Lung (tissue), 11 donors: ENCODE measurements at regions not wholly inside any gene's neighbourhood (a gene's known extent, or its start where the extent isn't known, plus 50 kb on each side); places are given as distances from the start of the nearest gene placed in this dataset.
A peak's percentile ranks its signal among the peaks of the same experiment; 100 is the strongest.

ENCODE experiments used
- ATAC-seq: fragments of 200-7000 bp; cut with Tn5 transposase; one replicate; pipeline ENCODE4 v1.9.1; 2020; ENCODE audit warnings: moderate number of reproducible peaks; ENCODE audit not compliant: insufficient read depth, low FRiP score
- DNase-seq, 3 donors: peaks; one replicate each; pipeline ENCODE4 v3.0.0-alpha.2; 2013 to 2017
- H3K27ac ChIP-seq, 2 donors: one replicate each; pipeline ENCODE4 v1.5.1; 2013; ENCODE audit warnings: mild to moderate bottlenecking in 2 of 2, moderate library complexity in 2 of 2, control low read depth in 1 of 2, inconsistent platforms in 1 of 2, low read depth in 1 of 2, low read length in 1 of 2
- H3K27me3 ChIP-seq, 3 donors: one replicate each; pipeline ENCODE4 v1.5.1; 2013; ENCODE audit warnings: low read length in 2 of 3; ENCODE audit not compliant: control insufficient read depth in 3 of 3, insufficient read depth in 3 of 3
- H3K36me3 ChIP-seq, 4 donors: one replicate each; pipeline ENCODE4 v1.5.1; 2013; ENCODE audit warnings: low read length in 4 of 4, mild to moderate bottlenecking in 1 of 4, moderate library complexity in 1 of 4; ENCODE audit not compliant: control insufficient read depth in 4 of 4, insufficient read depth in 4 of 4
- H3K4me1 ChIP-seq, 5 donors: one replicate each; pipeline ENCODE4 v1.5.1; 2013; ENCODE audit warnings: low read length in 5 of 5, mild to moderate bottlenecking in 2 of 5, moderate library complexity in 1 of 5; ENCODE audit not compliant: control insufficient read depth in 5 of 5, insufficient read depth in 5 of 5
- H3K4me3 ChIP-seq: one replicate; pipeline ENCODE4 v1.5.1; 2013; ENCODE audit warnings: mild to moderate bottlenecking, control low read depth, moderate library complexity
- H3K9ac ChIP-seq, 2 donors: one replicate each; pipeline ENCODE4 v1.5.1; 2013; ENCODE audit warnings: low read length in 2 of 2, control low read depth in 1 of 2; ENCODE audit not compliant: insufficient read depth in 1 of 2
- H3K9me3 ChIP-seq, 4 donors: one replicate each; pipeline ENCODE4 v1.5.1; 2013; ENCODE audit warnings: low read length in 3 of 4, mild to moderate bottlenecking in 1 of 4, moderate library complexity in 1 of 4; ENCODE audit not compliant: control insufficient read depth in 4 of 4, insufficient read depth in 3 of 4
- WGBS, 2 donors: extraction: QIAGEN DNeasy Blood & Tissue Kit; methylation state at CpG; one replicate each; pipeline ENCODE4 v1.1.7; 2013; 5-methylcytosine and 5-hydroxymethylcytosine counted together
- TF ChIP-seq, protein P1 (sequence below): IDR thresholded peaks from 2 replicates; pipeline ENCODE4 v1.5.1; 2012; ENCODE audit warnings: mild to moderate bottlenecking; ENCODE audit errors: control extremely low read depth, extremely low read depth
- donor health status: control.
- donor health status: control.
- donor health status: Bipolar disorder and iron deficiency.
- donor health status: healthy.
- donor health status: DM: yes; HTN: yes; CAD: no.

DNA sequence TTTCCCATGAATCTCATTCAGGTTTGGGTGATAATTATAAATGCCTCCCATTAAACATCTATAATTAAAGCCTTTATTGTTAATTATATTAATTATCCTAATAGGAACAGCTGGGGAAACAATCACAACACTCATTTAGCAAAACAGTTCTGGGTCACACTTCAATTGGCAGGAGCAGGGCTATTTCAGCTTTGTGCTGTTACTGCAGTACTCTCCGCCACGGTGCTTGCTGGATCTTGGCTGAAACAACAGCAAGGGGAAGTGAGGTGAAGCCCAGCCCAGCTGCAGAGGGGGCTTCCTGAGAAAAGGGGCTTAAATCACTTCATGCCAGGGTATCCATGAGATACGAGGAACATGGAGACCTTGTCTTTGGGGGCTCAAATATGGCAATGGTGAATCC lies 79.5 kb upstream of the SOX11 start:
- no peaks in the 10 kb centered on the region for H3K9me3 ChIP-seq
- no peak overlapping the region for H3K27ac ChIP-seq
- 68 to 77% methylated on average over 3 of the region's 3 CpGs for WGBS, 2 donors
- no peak overlapping the region for H3K4me3 ChIP-seq
- H3K4me1 ChIP-seq: no peaks in the 10 kb centered on the region
- no peak for ATAC-seq
- no peak overlapping the region for H3K9ac ChIP-seq
- no peaks in the 10 kb centered on the region for H3K36me3 ChIP-seq
- TF ChIP-seq, protein P1, sequence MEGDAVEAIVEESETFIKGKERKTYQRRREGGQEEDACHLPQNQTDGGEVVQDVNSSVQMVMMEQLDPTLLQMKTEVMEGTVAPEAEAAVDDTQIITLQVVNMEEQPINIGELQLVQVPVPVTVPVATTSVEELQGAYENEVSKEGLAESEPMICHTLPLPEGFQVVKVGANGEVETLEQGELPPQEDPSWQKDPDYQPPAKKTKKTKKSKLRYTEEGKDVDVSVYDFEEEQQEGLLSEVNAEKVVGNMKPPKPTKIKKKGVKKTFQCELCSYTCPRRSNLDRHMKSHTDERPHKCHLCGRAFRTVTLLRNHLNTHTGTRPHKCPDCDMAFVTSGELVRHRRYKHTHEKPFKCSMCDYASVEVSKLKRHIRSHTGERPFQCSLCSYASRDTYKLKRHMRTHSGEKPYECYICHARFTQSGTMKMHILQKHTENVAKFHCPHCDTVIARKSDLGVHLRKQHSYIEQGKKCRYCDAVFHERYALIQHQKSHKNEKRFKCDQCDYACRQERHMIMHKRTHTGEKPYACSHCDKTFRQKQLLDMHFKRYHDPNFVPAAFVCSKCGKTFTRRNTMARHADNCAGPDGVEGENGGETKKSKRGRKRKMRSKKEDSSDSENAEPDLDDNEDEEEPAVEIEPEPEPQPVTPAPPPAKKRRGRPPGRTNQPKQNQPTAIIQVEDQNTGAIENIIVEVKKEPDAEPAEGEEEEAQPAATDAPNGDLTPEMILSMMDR: no peak
- no peaks in the 10 kb centered on the region for H3K27me3 ChIP-seq
- peak in 1 of 3 donors; percentile 63 for DNase-seq

DNA sequence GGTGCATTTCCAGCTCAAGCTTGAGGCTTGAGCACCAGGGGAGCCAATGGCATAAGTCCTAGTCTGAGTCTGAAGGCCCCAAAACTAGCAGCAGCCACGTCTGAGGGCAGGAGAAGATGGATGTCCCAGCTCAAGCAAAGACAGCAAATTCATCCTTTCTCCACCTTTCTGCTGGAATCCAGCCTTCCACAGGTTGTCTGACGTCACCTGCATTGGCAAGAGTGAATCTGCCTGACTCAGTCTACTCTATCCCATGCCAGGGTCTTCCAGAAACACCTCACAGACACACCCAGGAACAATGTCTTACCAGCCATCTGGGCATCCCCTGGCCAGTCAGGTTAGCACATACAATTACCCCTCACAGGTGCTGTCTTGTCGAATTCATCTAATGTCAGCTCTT lies 76.2 kb upstream of the SOX11 start:
- no peaks in the 10 kb centered on the region for H3K36me3 ChIP-seq
- peaks cover 0 to 6% (median 0%) of the 10 kb centered on the region in 5 donors for H3K4me1 ChIP-seq
- H3K4me3 ChIP-seq: no peak overlapping the region
- H3K27ac ChIP-seq: no peak overlapping the region
- TF ChIP-seq, protein P1: no peak
- DNase-seq (no peak), ATAC-seq (no peak)
- 66 to 77% methylated on average over 3 of the region's 3 CpGs for WGBS, 2 donors
- no peak overlapping the region for H3K9ac ChIP-seq
- H3K9me3 ChIP-seq: no peaks in the 10 kb centered on the region
- H3K27me3 ChIP-seq: no peaks in the 10 kb centered on the region

DNA sequence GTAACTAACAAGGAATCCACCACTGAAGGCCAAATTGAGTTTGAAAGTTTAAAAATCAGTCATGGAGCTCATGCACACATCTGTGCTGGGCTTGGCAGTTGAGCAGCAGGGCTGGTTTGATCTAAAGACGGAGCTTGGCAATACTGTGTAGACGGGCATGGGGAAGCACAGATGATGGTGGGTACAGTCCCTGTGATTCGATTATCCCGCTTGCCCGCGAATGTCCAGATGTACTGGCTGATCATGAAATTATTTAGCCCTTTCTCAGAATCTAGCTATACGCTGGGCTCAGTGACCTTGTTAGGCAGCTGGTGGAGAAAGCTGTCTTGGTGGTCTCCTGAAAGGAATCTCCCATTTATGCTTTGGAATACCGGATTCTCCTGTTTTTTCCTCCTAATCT lies 74.8 kb upstream of the SOX11 start:
- Histone ChIP-seq H3K27me3 (no peaks in the 10 kb centered on the region), H3K9me3 (no peaks in the 10 kb centered on the region), H3K9ac (no peak overlapping the region), H3K4me3 (no peak overlapping the region), H3K4me1 (peaks cover 0 to 7% (median 0%) of the 10 kb centered on the region in 5 donors), H3K27ac (no peak overlapping the region), H3K36me3 (no peaks in the 10 kb centered on the region)
- DNase-seq: no peak
- 96 to 97% methylated on average over 8 of the region's 8 CpGs for WGBS, 2 donors
- no peak for ATAC-seq
- TF ChIP-seq, protein P1: no peak

DNA sequence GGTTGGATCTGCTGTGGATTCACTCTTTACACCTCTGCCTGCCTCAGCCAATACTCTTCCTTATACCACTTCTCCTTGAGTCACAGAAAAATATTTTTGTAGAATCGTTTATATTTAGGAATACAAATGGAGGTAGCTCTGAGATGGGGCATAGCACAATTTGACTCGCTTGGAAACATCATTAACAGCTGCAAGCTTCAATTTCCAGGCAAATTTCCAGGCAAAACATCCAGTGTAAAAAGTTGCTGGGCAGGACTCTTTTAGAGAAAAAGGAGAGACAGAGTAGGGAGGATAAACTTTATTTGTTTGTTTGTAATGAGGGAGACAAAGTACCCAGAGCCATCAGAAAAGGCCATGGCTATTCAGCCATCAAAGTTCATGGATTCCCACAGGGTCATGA lies 74.4 kb upstream of the SOX11 start:
- ATAC-seq (no peak), DNase-seq (peak in 2 of 3 donors; percentile 45 to 64)
- Histone ChIP-seq H3K27me3 (no peaks in the 10 kb centered on the region), H3K4me1 (peaks cover 0 to 7% (median 0%) of the 10 kb centered on the region in 5 donors), H3K4me3 (no peak overlapping the region), H3K9ac (no peak overlapping the region), H3K9me3 (no peaks in the 10 kb centered on the region), H3K36me3 (no peaks in the 10 kb centered on the region), H3K27ac (no peak overlapping the region)
- TF ChIP-seq, protein P1: no peak
- WGBS, 2 donors: 72 to 81% methylated on average over 2 of the region's 2 CpGs
